HFF-Myc (cell line): ENCODE measurements at regions not wholly inside any gene's neighbourhood (a gene's known extent, or its start where the extent isn't known, plus 50 kb on each side); places are given as distances from the start of the nearest gene placed in this dataset.

Experiments
- DNase-seq: peaks from one replicate; pipeline ENCODE4 v3.0.0-alpha.2; 2011; ENCODE audit warnings: low read depth; ENCODE audit errors: extremely low read depth
- H3K4me3 ChIP-seq: replicated peaks from 2 replicates; pipeline ENCODE4 v1.5.1; 2011; ENCODE audit warnings: low read depth, mild to moderate bottlenecking, control low read depth, low read length
- TF ChIP-seq, protein P1 (sequence below): IDR thresholded peaks from 2 replicates; pipeline ENCODE4 v1.5.1; 2012; ENCODE audit warnings: mild to moderate bottlenecking, low read depth, low read length, control low read depth; ENCODE audit errors: missing control alignments

DNA sequence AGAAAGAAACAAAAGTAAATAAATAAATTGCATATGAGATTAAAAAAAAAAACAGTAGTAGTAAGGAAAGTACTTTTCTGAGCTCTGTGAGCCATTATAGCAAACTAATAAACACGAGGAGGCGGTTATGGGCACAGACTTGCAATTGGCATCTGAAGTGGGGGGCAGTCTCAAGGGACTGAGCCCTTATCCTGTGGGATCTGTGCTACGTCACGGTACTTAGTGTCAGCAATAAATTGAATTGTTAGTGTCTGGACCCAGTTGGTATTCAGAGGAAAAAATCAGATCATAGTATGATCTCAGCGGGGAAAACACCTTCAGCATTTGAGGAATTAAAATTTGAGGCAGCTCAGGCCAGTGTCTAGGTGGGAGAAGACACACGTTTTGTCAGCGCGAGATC, 76.6 kb upstream of the TEX51 start:
- TF ChIP-seq, protein P1, sequence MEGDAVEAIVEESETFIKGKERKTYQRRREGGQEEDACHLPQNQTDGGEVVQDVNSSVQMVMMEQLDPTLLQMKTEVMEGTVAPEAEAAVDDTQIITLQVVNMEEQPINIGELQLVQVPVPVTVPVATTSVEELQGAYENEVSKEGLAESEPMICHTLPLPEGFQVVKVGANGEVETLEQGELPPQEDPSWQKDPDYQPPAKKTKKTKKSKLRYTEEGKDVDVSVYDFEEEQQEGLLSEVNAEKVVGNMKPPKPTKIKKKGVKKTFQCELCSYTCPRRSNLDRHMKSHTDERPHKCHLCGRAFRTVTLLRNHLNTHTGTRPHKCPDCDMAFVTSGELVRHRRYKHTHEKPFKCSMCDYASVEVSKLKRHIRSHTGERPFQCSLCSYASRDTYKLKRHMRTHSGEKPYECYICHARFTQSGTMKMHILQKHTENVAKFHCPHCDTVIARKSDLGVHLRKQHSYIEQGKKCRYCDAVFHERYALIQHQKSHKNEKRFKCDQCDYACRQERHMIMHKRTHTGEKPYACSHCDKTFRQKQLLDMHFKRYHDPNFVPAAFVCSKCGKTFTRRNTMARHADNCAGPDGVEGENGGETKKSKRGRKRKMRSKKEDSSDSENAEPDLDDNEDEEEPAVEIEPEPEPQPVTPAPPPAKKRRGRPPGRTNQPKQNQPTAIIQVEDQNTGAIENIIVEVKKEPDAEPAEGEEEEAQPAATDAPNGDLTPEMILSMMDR, result no peak
- DNase-seq, result no peak
- no peak overlapping the region for H3K4me3 ChIP-seq

- H3K4me3 ChIP-seq, result no peak overlapping the region
- TF ChIP-seq, protein P1, result no peak
These were observed 75.8 kb upstream of the TEX51 start for GRCh38 chr2:126822921-126823320.

GRCh38 chr2:126823951-126824350, 74.7 kb upstream of the TEX51 start:
- DNase-seq, result no peak
- H3K4me3 ChIP-seq, result no peak overlapping the region
- TF ChIP-seq, protein P1, result no peak

More at GRCh38 chr2:126822921-126823320, 75.8 kb upstream of the TEX51 start:
- no peak for DNase-seq

DNA sequence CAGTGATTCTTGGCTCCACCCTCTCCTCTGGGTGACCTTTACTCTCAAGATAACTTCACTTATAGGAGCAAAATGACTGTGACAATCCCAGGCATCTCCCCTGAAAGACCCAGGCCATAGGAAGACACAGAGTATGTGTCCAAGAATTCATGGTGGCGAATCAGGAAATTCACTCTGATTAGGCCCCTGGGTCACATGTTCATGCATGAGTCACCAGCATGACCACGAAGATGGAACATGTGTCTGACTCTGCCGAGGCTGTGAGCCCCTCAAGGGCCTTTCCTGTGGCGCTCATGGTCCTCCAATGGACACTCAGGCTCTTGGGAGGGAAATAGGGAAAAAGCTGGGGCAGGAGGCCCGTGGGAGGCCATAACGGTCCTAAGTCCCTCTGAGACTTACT, 74.0 kb upstream of the TEX51 start:
- H3K4me3 ChIP-seq, result no peak overlapping the region
- DNase-seq, result no peak
- TF ChIP-seq, protein P1, result no peak

- H3K4me3 ChIP-seq, result no peak overlapping the region
- no peak for DNase-seq
- TF ChIP-seq, protein P1, result no peak
These were observed 73.4 kb upstream of the TEX51 start for GRCh38 chr2:126825316-126825715.

GRCh38 chr2:126826491-126826890, 72.2 kb upstream of the TEX51 start:
- TF ChIP-seq, protein P1, result no peak
- no peak for DNase-seq
- no peak overlapping the region for H3K4me3 ChIP-seq

DNA sequence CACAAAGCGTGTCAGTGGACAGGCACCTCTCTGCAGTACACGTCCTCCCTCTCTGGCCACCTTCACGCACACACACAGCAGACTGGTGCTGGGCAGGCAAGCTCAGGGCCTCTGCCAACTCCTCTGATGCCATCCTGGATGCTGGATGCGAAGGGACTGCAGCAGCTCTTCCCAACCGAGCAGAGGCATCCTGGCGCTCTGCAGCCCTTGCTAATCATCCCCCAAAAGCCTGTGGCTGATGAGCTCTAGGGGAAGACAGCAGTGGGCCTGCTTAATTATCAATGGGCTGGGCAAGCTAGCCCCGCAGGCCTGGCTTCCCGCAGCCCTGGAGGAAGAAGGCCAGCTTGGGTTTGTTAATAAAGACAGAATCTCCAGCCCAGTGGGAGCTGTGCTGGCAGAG, 71.3 kb upstream of the TEX51 start:
- DNase-seq, result no peak
- TF ChIP-seq, protein P1, result no peak
- H3K4me3 ChIP-seq, result no peak overlapping the region
